ENCODE measurements at regions not wholly inside any gene's neighbourhood (a gene's known extent, or its start where the extent isn't known, plus 50 kb on each side); places are given as distances from the start of the nearest gene placed in this dataset.

GRCh38 chr14:25231004-25231403 lies 181.1 kb upstream of the STXBP6 start:
- no peak for DNase-seq (ENCODE audit: low read depth)
- TF ChIP-seq CTCF (IDR thresholded peaks at IDR 0.05; ENCODE audit: low read depth, low read length, missing control alignments), result no peak
- in situ Hi-C loops (cut with HindIII; ENCODE audit: low sequenced_read_pairs), result no loop called here
- no peak overlapping the region for H3K4me3 ChIP-seq (ENCODE audit: low read depth, low read length)

- no peak overlapping the region for H3K4me3 ChIP-seq (ENCODE audit: low read depth, low read length)
- TF ChIP-seq CTCF (IDR thresholded peaks at IDR 0.05; ENCODE audit: low read depth, low read length, missing control alignments), result no peak
- DNase-seq (ENCODE audit: low read depth), result no peak
- in situ Hi-C loops (cut with HindIII; ENCODE audit: low sequenced_read_pairs), result no loop called here
Observed at GRCh38 chr14:25226214-25226613, 176.3 kb upstream of the STXBP6 start.

- no peak for DNase-seq (ENCODE audit: low read depth)
- H3K4me3 ChIP-seq (ENCODE audit: low read depth, low read length), result no peak overlapping the region
- TF ChIP-seq CTCF (IDR thresholded peaks at IDR 0.05; ENCODE audit: low read depth, low read length, missing control alignments), result no peak
- in situ Hi-C loops (cut with HindIII; ENCODE audit: low sequenced_read_pairs), result no loop called here
Observed at GRCh38 chr14:25222256-25222655, 172.3 kb upstream of the STXBP6 start.

- TF ChIP-seq CTCF (IDR thresholded peaks at IDR 0.05; ENCODE audit: low read depth, low read length, missing control alignments), result no peak
- in situ Hi-C loops (cut with HindIII; ENCODE audit: low sequenced_read_pairs), result no loop called here
- no peak overlapping the region for H3K4me3 ChIP-seq (ENCODE audit: low read depth, low read length)
- no peak for DNase-seq (ENCODE audit: low read depth)
Observed at GRCh38 chr14:25220514-25220913, 170.6 kb upstream of the STXBP6 start.

GRCh38 chr14:25215607-25216006 lies 165.7 kb upstream of the STXBP6 start:
- in situ Hi-C loops (cut with HindIII; ENCODE audit: low sequenced_read_pairs), result no loop called here
- DNase-seq (ENCODE audit: low read depth), result no peak
- TF ChIP-seq CTCF (IDR thresholded peaks at IDR 0.05; ENCODE audit: low read depth, low read length, missing control alignments), result no peak
- H3K4me3 ChIP-seq (ENCODE audit: low read depth, low read length), result no peak overlapping the region

GRCh38 chr14:25197885-25198284 lies 147.9 kb upstream of the STXBP6 start:
- no peak overlapping the region for H3K4me3 ChIP-seq (ENCODE audit: low read depth, low read length)
- TF ChIP-seq CTCF (IDR thresholded peaks at IDR 0.05; ENCODE audit: low read depth, low read length, missing control alignments), result no peak
- in situ Hi-C loops (cut with HindIII; ENCODE audit: low sequenced_read_pairs), result no loop called here
- DNase-seq (ENCODE audit: low read depth), result no peak

GRCh38 chr14:25180221-25180620 lies 130.3 kb upstream of the STXBP6 start:
- DNase-seq (ENCODE audit: low read depth), result no peak
- in situ Hi-C loops (cut with HindIII; ENCODE audit: low sequenced_read_pairs), result no loop called here
- no peak for TF ChIP-seq CTCF (IDR thresholded peaks at IDR 0.05; ENCODE audit: low read depth, low read length, missing control alignments)
- H3K4me3 ChIP-seq (ENCODE audit: low read depth, low read length), result no peak overlapping the region
